Liver (tissue), 8 donors: ENCODE measurements at regions not wholly inside any gene's neighbourhood (a gene's known extent, or its start where the extent isn't known, plus 50 kb on each side); places are given as distances from the start of the nearest gene placed in this dataset.

Source experiments
- DNase-seq: peaks from one replicate; pipeline ENCODE4 v3.0.0-alpha.2; 2017; ENCODE audit warnings: low spot score
- H3K27ac ChIP-seq, 2 donors: one replicate each; pipeline ENCODE4 v1.7.0; 2013; ENCODE audit warnings: inconsistent platforms in 2 of 2, low read length in 2 of 2, control low read depth in 1 of 2, low read depth in 1 of 2, mild to moderate bottlenecking in 1 of 2
- H3K27me3 ChIP-seq, 4 donors: one replicate each; pipeline versions ENCODE4 v1.6.1 to v1.7.0; 2013; ENCODE audit warnings: low read length in 3 of 4, inconsistent platforms in 1 of 4, mild to moderate bottlenecking in 1 of 4, moderate library complexity in 1 of 4; ENCODE audit not compliant: control insufficient read depth in 4 of 4, insufficient read depth in 4 of 4
- H3K36me3 ChIP-seq, 4 donors: one replicate each; pipeline versions ENCODE4 v1.6.1 to v1.7.0; 2013; ENCODE audit warnings: low read length in 3 of 4, mild to moderate bottlenecking in 3 of 4, low read depth in 1 of 4, moderate library complexity in 1 of 4; ENCODE audit not compliant: control insufficient read depth in 4 of 4, insufficient read depth in 3 of 4
- H3K4me1 ChIP-seq, 4 donors: one replicate each; pipeline versions ENCODE4 v1.6.1 to v1.7.0; 2013; ENCODE audit warnings: low read length in 3 of 4, mild to moderate bottlenecking in 3 of 4, moderate library complexity in 1 of 4; ENCODE audit not compliant: control insufficient read depth in 4 of 4, insufficient read depth in 4 of 4
- H3K4me3 ChIP-seq, 3 donors: one replicate each; pipeline versions ENCODE4 v1.6.1 to v1.7.0; 2013; ENCODE audit warnings: low read length in 3 of 3, control low read depth in 1 of 3, low read depth in 1 of 3, mild to moderate bottlenecking in 1 of 3
- H3K9ac ChIP-seq, 2 donors: one replicate each; pipeline ENCODE4 v1.7.0; 2013; ENCODE audit warnings: low read length in 2 of 2, mild to moderate bottlenecking in 2 of 2, moderate library complexity in 2 of 2, control low read depth in 1 of 2, low read depth in 1 of 2
- H3K9me3 ChIP-seq, 4 donors: one replicate each; pipeline versions ENCODE4 v1.6.1 to v1.7.0; 2013; ENCODE audit warnings: low read length in 3 of 4; ENCODE audit not compliant: control insufficient read depth in 4 of 4
- ATF3 ChIP-seq: IDR thresholded peaks from 2 replicates; pipeline ENCODE4 v1.6.1; 2016; ENCODE audit warnings: antibody characterized with exemption
- CTCF ChIP-seq: fragments of 150-350 bp; IDR thresholded peaks from 2 replicates; pipeline ENCODE4 v1.5.1; 2017; ENCODE audit warnings: improper control_type of control experiment, low read depth, low read length; ENCODE audit not compliant: missing input control
- EGR1 ChIP-seq, 2 donors: IDR thresholded peaks; 2 replicates each; pipeline ENCODE4 v1.6.1; 2016 to 2018; ENCODE audit warnings: antibody characterized with exemption in 2 of 2, low read depth in 2 of 2
- FOXA2 ChIP-seq: IDR thresholded peaks from 2 replicates; pipeline ENCODE4 v1.6.1; 2016; ENCODE audit warnings: antibody characterized with exemption
- GABPA ChIP-seq, 2 donors: IDR thresholded peaks in 1 of 2; conservative IDR thresholded peaks in 1 of 2; 2 replicates each; pipeline ENCODE4 v1.6.1; 2016; ENCODE audit warnings: antibody characterized with exemption in 2 of 2, mild to moderate bottlenecking in 1 of 2, moderate library complexity in 1 of 2
- HNF4A ChIP-seq, 2 donors: conservative IDR thresholded peaks; 2 replicates each; pipeline ENCODE4 v1.6.1; 2016; ENCODE audit warnings: antibody characterized with exemption in 2 of 2, mild to moderate bottlenecking in 2 of 2
- HNF4G ChIP-seq: IDR thresholded peaks from 2 replicates; pipeline ENCODE4 v1.6.1; 2016; ENCODE audit warnings: antibody characterized with exemption
- JUND ChIP-seq, 2 donors: IDR thresholded peaks; 2 replicates each; pipeline ENCODE4 v1.6.1; 2016; ENCODE audit warnings: antibody characterized with exemption in 2 of 2
- NR2F2 ChIP-seq: IDR thresholded peaks from 2 replicates; pipeline ENCODE4 v1.6.1; 2016; ENCODE audit warnings: antibody characterized with exemption
- RAD21 ChIP-seq, 2 donors: IDR thresholded peaks; 2 replicates each; pipeline ENCODE4 v1.6.1; 2016; ENCODE audit warnings: antibody characterized with exemption in 2 of 2, mild to moderate bottlenecking in 2 of 2
- REST ChIP-seq: IDR thresholded peaks from 2 replicates; pipeline ENCODE4 v1.6.1; 2016; ENCODE audit warnings: antibody characterized with exemption, mild to moderate bottlenecking
- RXRA ChIP-seq, 2 donors: IDR thresholded peaks; 2 replicates each; pipeline ENCODE4 v1.6.1; 2017 to 2018; ENCODE audit warnings: antibody characterized with exemption in 2 of 2, mild to moderate bottlenecking in 1 of 2
- SP1 ChIP-seq: IDR thresholded peaks from 2 replicates; pipeline ENCODE4 v1.6.1; 2018; ENCODE audit warnings: antibody characterized with exemption, mild to moderate bottlenecking
- TAF1 ChIP-seq: conservative IDR thresholded peaks from 2 replicates; pipeline ENCODE4 v1.6.1; 2016; ENCODE audit warnings: antibody characterized with exemption, mild to moderate bottlenecking
- YY1 ChIP-seq: IDR thresholded peaks from 2 replicates; pipeline ENCODE4 v1.6.1; 2016; ENCODE audit warnings: antibody characterized with exemption, mild to moderate bottlenecking
- ZBTB33 ChIP-seq: IDR thresholded peaks from 2 replicates; pipeline ENCODE4 v1.6.1; 2016; ENCODE audit warnings: antibody characterized with exemption
- WGBS: extraction: QIAGEN DNeasy Blood & Tissue Kit; methylation state at CpG from one replicate; pipeline ENCODE4 v1.1.7; 2013; 5-methylcytosine and 5-hydroxymethylcytosine counted together
- donor health status: healthy.
- donor health status: healthy.
- donor health status: healthy.
- donor health status: healthy.
- donor health status: healthy.

GRCh38 chr6:14567842-14568241 lies 450.3 kb downstream of the CD83 start:
- H3K4me3 ChIP-seq = no peak overlapping the region
- WGBS = 37% methylated on average over 1 of the region's 1 CpG
- DNase-seq = no peak
- no peaks in the 10 kb centered on the region for H3K9me3 ChIP-seq
- H3K36me3 ChIP-seq = no peaks in the 10 kb centered on the region
- no peaks in the 10 kb centered on the region for H3K27me3 ChIP-seq
- no peak overlapping the region for H3K9ac ChIP-seq
- peaks cover 2 to 17% (median 13%) of the 10 kb centered on the region in 4 donors for H3K4me1 ChIP-seq
- TF ChIP-seq YY1 (peak; percentile 70), TAF1 (no peak), NR2F2 (peak; percentile 59), ZBTB33 (no peak), GABPA (IDR thresholded peaks at IDR 0.05 in 1 of 2, conservative IDR thresholded peaks at IDR 0.05 in 1 of 2) (no peak), FOXA2 (peak; percentile 32), JUND (IDR thresholded peaks at IDR 0.05) (peak; percentile 71 to 86), RXRA (IDR thresholded peaks at IDR 0.05) (peak; percentile 99), EGR1 (IDR thresholded peaks at IDR 0.05; ENCODE audit: low read depth in 2 of 2) (peak; percentile 33 to 82), ATF3 (no peak), HNF4A (conservative IDR thresholded peaks at IDR 0.05) (peak; percentile 72 to 82), HNF4G (no peak), CTCF (no peak), SP1 (peak; percentile 88), RAD21 (IDR thresholded peaks at IDR 0.05) (peak; percentile 54 to 60), REST (peak; percentile 58)
- peak overlapping the region in 1 of 2 donors; percentile 10 for H3K27ac ChIP-seq

- peaks cover 2 to 17% (median 13%) of the 10 kb centered on the region in 4 donors for H3K4me1 ChIP-seq
- DNase-seq = no peak
- H3K9ac ChIP-seq = no peak overlapping the region
- no peaks in the 10 kb centered on the region for H3K36me3 ChIP-seq
- no peak overlapping the region for H3K27ac ChIP-seq
- WGBS = 85% methylated on average over 1 of the region's 1 CpG
- no peaks in the 10 kb centered on the region for H3K27me3 ChIP-seq
- H3K9me3 ChIP-seq = no peaks in the 10 kb centered on the region
- no peak overlapping the region for H3K4me3 ChIP-seq
- TF ChIP-seq ATF3 (no peak), NR2F2 (no peak), HNF4A (conservative IDR thresholded peaks at IDR 0.05) (no peak), CTCF (no peak), REST (no peak), EGR1 (IDR thresholded peaks at IDR 0.05; ENCODE audit: low read depth in 2 of 2) (no peak), FOXA2 (no peak), TAF1 (no peak)
These were observed 451.8 kb downstream of the CD83 start for GRCh38 chr6:14569394-14569793.
